CD4-positive, CD25-positive, alpha-beta regulatory T cell (primary cell): ENCODE measurements at regions not wholly inside any gene's neighbourhood (a gene's known extent, or its start where the extent isn't known, plus 50 kb on each side); places are given as distances from the start of the nearest gene placed in this dataset.

Experiments used
- ATAC-seq, 2 donors: fragments of 150-1000 bp; cut with Tn5 transposase; one replicate each; pipeline ENCODE4 v1.10.0; 2021; ENCODE audit warnings: low read depth in 2 of 2, moderate number of reproducible peaks in 2 of 2, moderate library complexity in 1 of 2
- DNase-seq, 3 donors: peaks; one replicate each; pipeline versions ENCODE4 v3.0.0 to v3.0.0-alpha.2; 2012 to 2022; ENCODE audit warnings: mixed read lengths in 1 of 3
- H3K27ac ChIP-seq: one replicate; pipeline ENCODE4 v1.7.0; 2013; ENCODE audit warnings: mild to moderate bottlenecking, low read length; ENCODE audit not compliant: insufficient read depth, poor library complexity, severe bottlenecking
- H3K27me3 ChIP-seq: one replicate; pipeline ENCODE4 v1.7.0; 2013; ENCODE audit warnings: low read length; ENCODE audit not compliant: control insufficient read depth, insufficient read depth
- H3K36me3 ChIP-seq: one replicate; pipeline ENCODE4 v1.7.0; 2013; ENCODE audit warnings: mild to moderate bottlenecking, low read length, moderate library complexity; ENCODE audit not compliant: control insufficient read depth, insufficient read depth
- H3K4me1 ChIP-seq: 2 replicates; pipeline ENCODE4 v1.7.0; 2013; ENCODE audit warnings: mild to moderate bottlenecking, low read length; ENCODE audit not compliant: insufficient read depth, control insufficient read depth, poor library complexity, severe bottlenecking
- H3K4me3 ChIP-seq: one replicate; pipeline ENCODE4 v1.7.0; 2013; ENCODE audit warnings: low read depth, mild to moderate bottlenecking, low read length, moderate library complexity
- H3K9me3 ChIP-seq, 2 experiments: 1 replicate in 1 of 2; 2 replicates in 1 of 2; pipeline ENCODE4 v1.7.0; 2013; ENCODE audit warnings: low read length in 2 of 2, mild to moderate bottlenecking in 1 of 2, moderate library complexity in 1 of 2; ENCODE audit not compliant: control insufficient read depth in 2 of 2
- H3K27ac Mint-ChIP-seq, 3 donors: one replicate each; pipeline ENCODE4 v1.8.0; 2020 to 2022; ENCODE audit warnings: mild to moderate bottlenecking in 3 of 3, mixed read lengths in 3 of 3, moderate library complexity in 2 of 3
- H3K27me3 Mint-ChIP-seq: one replicate; pipeline ENCODE4 v1.8.0; 2022; ENCODE audit warnings: mild to moderate bottlenecking, mixed read lengths
- H3K36me3 Mint-ChIP-seq: one replicate; pipeline ENCODE4 v1.8.0; 2020; ENCODE audit warnings: mixed read lengths
- H3K4me1 Mint-ChIP-seq, 4 donors: one replicate each; pipeline ENCODE4 v1.8.0; 2020 to 2022; ENCODE audit warnings: mixed read lengths in 4 of 4, mild to moderate bottlenecking in 1 of 4
- H3K4me3 Mint-ChIP-seq, 4 donors: one replicate each; pipeline ENCODE4 v1.8.0; 2020 to 2022; ENCODE audit warnings: mild to moderate bottlenecking in 4 of 4, mixed read lengths in 4 of 4, moderate library complexity in 3 of 4
- H3K9me3 Mint-ChIP-seq, 7 donors: one replicate each; pipeline ENCODE4 v1.8.0; 2020 to 2022; ENCODE audit warnings: mixed read lengths in 7 of 7, mild to moderate bottlenecking in 3 of 7, moderate library complexity in 2 of 7

GRCh38 chr3:127050733-127051132 lies 67.8 kb downstream of the PLXNA1 start:
- Histone ChIP-seq H3K4me1 (no peaks in the 10 kb centered on the region), H3K27me3 (no peaks in the 10 kb centered on the region), H3K27ac (no peak overlapping the region), H3K9me3 (peaks cover 0 to 2% of the 10 kb centered on the region in 2 experiments), H3K36me3 (no peaks in the 10 kb centered on the region), H3K4me3 (no peak overlapping the region)
- no peaks in the 10 kb centered on the region for H3K36me3 Mint-ChIP-seq
- no peaks in the 10 kb centered on the region for H3K4me1 Mint-ChIP-seq
- peaks cover 0 to 10% (median 0%) of the 10 kb centered on the region in 7 donors for H3K9me3 Mint-ChIP-seq
- no peak overlapping the region for H3K4me3 Mint-ChIP-seq
- ATAC-seq, result no peak
- H3K27me3 Mint-ChIP-seq, result no peaks in the 10 kb centered on the region
- no peak for DNase-seq
- no peak overlapping the region for H3K27ac Mint-ChIP-seq

- DNase-seq, result no peak
- no peaks in the 10 kb centered on the region for H3K36me3 ChIP-seq
- no peak overlapping the region for H3K27ac ChIP-seq
- H3K4me1 Mint-ChIP-seq, result no peaks in the 10 kb centered on the region
- H3K9me3 Mint-ChIP-seq, result peaks cover 0 to 10% (median 0%) of the 10 kb centered on the region in 7 donors
- no peak overlapping the region for H3K4me3 Mint-ChIP-seq
- no peak overlapping the region for H3K27ac Mint-ChIP-seq
- no peaks in the 10 kb centered on the region for H3K36me3 Mint-ChIP-seq
- H3K4me3 ChIP-seq, result no peak overlapping the region
- no peaks in the 10 kb centered on the region for H3K4me1 ChIP-seq
- H3K27me3 Mint-ChIP-seq, result no peaks in the 10 kb centered on the region
- ATAC-seq, result no peak
- peaks cover 0 to 4% of the 10 kb centered on the region in 2 experiments for H3K9me3 ChIP-seq
- H3K27me3 ChIP-seq, result no peaks in the 10 kb centered on the region
Observed at GRCh38 chr3:127052121-127052561, 69.2 kb downstream of the PLXNA1 start.

GRCh38 chr3:127053026-127053425 lies 70.1 kb downstream of the PLXNA1 start:
- no peak for ATAC-seq
- H3K4me1 Mint-ChIP-seq, result no peaks in the 10 kb centered on the region
- H3K36me3 Mint-ChIP-seq, result peaks cover 4% of the 10 kb centered on the region
- H3K27me3 Mint-ChIP-seq, result no peaks in the 10 kb centered on the region
- H3K4me3 ChIP-seq, result no peak overlapping the region
- no peak overlapping the region for H3K27ac ChIP-seq
- H3K9me3 Mint-ChIP-seq, result peaks cover 0 to 16% (median 4%) of the 10 kb centered on the region in 7 donors
- H3K9me3 ChIP-seq, result peaks cover 5 to 6% of the 10 kb centered on the region in 2 experiments
- no peak overlapping the region for H3K4me3 Mint-ChIP-seq
- no peak overlapping the region for H3K27ac Mint-ChIP-seq
- H3K27me3 ChIP-seq, result no peaks in the 10 kb centered on the region
- no peaks in the 10 kb centered on the region for H3K36me3 ChIP-seq
- no peaks in the 10 kb centered on the region for H3K4me1 ChIP-seq
- no peak for DNase-seq

- no peak for ATAC-seq
- Histone ChIP-seq H3K9me3 (peaks cover 5 to 6% of the 10 kb centered on the region in 2 experiments), H3K4me1 (no peaks in the 10 kb centered on the region), H3K4me3 (no peak overlapping the region), H3K36me3 (no peaks in the 10 kb centered on the region), H3K27me3 (no peaks in the 10 kb centered on the region), H3K27ac (no peak overlapping the region)
- Mint-ChIP-seq H3K4me1 (no peaks in the 10 kb centered on the region), H3K4me3 (no peak overlapping the region), H3K9me3 (peaks cover 0 to 16% (median 4%) of the 10 kb centered on the region in 7 donors), H3K27ac (no peak overlapping the region), H3K27me3 (no peaks in the 10 kb centered on the region), H3K36me3 (peaks cover 4% of the 10 kb centered on the region)
- no peak for DNase-seq
Observed at GRCh38 chr3:127053450-127053849, 70.5 kb downstream of the PLXNA1 start.

GRCh38 chr3:127053979-127054378 lies 71.1 kb downstream of the PLXNA1 start:
- H3K4me1 Mint-ChIP-seq, result no peaks in the 10 kb centered on the region
- H3K27ac ChIP-seq, result no peak overlapping the region
- no peak overlapping the region for H3K4me3 ChIP-seq
- ATAC-seq, result no peak
- no peaks in the 10 kb centered on the region for H3K4me1 ChIP-seq
- H3K36me3 Mint-ChIP-seq, result peaks cover 4% of the 10 kb centered on the region
- no peak overlapping the region for H3K27ac Mint-ChIP-seq
- H3K4me3 Mint-ChIP-seq, result no peak overlapping the region
- no peaks in the 10 kb centered on the region for H3K36me3 ChIP-seq
- DNase-seq, result no peak
- peaks cover 0 to 15% (median 4%) of the 10 kb centered on the region in 7 donors for H3K9me3 Mint-ChIP-seq
- H3K27me3 Mint-ChIP-seq, result no peaks in the 10 kb centered on the region
- no peaks in the 10 kb centered on the region for H3K27me3 ChIP-seq
- peaks cover 5 to 6% of the 10 kb centered on the region in 2 experiments for H3K9me3 ChIP-seq

GRCh38 chr3:127056281-127056680 lies 73.4 kb downstream of the PLXNA1 start:
- ATAC-seq (no peak), DNase-seq (no peak)
- H3K4me3 Mint-ChIP-seq, result no peak overlapping the region
- H3K4me1 ChIP-seq, result no peaks in the 10 kb centered on the region
- no peak overlapping the region for H3K4me3 ChIP-seq
- H3K27me3 Mint-ChIP-seq, result no peaks in the 10 kb centered on the region
- no peak overlapping the region for H3K27ac Mint-ChIP-seq
- H3K27ac ChIP-seq, result no peak overlapping the region
- H3K4me1 Mint-ChIP-seq, result no peaks in the 10 kb centered on the region
- H3K9me3 Mint-ChIP-seq, result peaks cover 0 to 7% (median 4%) of the 10 kb centered on the region in 7 donors
- peaks cover 4 to 5% of the 10 kb centered on the region in 2 experiments for H3K9me3 ChIP-seq
- H3K27me3 ChIP-seq, result peaks cover 2% of the 10 kb centered on the region
- no peaks in the 10 kb centered on the region for H3K36me3 ChIP-seq
- H3K36me3 Mint-ChIP-seq, result peaks cover 4% of the 10 kb centered on the region

- Mint-ChIP-seq H3K27me3 (no peaks in the 10 kb centered on the region), H3K27ac (no peak overlapping the region), H3K9me3 (peaks cover 0 to 7% (median 4%) of the 10 kb centered on the region in 7 donors), H3K36me3 (peaks cover 4% of the 10 kb centered on the region), H3K4me1 (no peaks in the 10 kb centered on the region), H3K4me3 (no peak overlapping the region)
- DNase-seq, result no peak
- ATAC-seq, result no peak
- H3K27me3 ChIP-seq, result peaks cover 2% of the 10 kb centered on the region
- H3K4me1 ChIP-seq, result no peaks in the 10 kb centered on the region
- H3K4me3 ChIP-seq, result no peak overlapping the region
- H3K27ac ChIP-seq, result no peak overlapping the region
- H3K36me3 ChIP-seq, result no peaks in the 10 kb centered on the region
- peaks cover 4 to 5% of the 10 kb centered on the region in 2 experiments for H3K9me3 ChIP-seq
Observed at GRCh38 chr3:127056976-127057375, 74.1 kb downstream of the PLXNA1 start.

- H3K36me3 Mint-ChIP-seq, result peaks cover 4% of the 10 kb centered on the region
- H3K4me3 Mint-ChIP-seq, result no peak overlapping the region
- peaks cover 4 to 5% of the 10 kb centered on the region in 2 experiments for H3K9me3 ChIP-seq
- DNase-seq, result no peak
- H3K4me1 Mint-ChIP-seq, result no peaks in the 10 kb centered on the region
- H3K27me3 ChIP-seq, result peaks cover 2% of the 10 kb centered on the region
- no peaks in the 10 kb centered on the region for H3K4me1 ChIP-seq
- no peak overlapping the region for H3K27ac ChIP-seq
- no peaks in the 10 kb centered on the region for H3K27me3 Mint-ChIP-seq
- no peak overlapping the region for H3K4me3 ChIP-seq
- ATAC-seq, result no peak
- no peak overlapping the region for H3K27ac Mint-ChIP-seq
- no peaks in the 10 kb centered on the region for H3K36me3 ChIP-seq
- H3K9me3 Mint-ChIP-seq, result peaks cover 0 to 7% (median 4%) of the 10 kb centered on the region in 7 donors
Observed at GRCh38 chr3:127059072-127059471, 76.2 kb downstream of the PLXNA1 start.
